HCT116 (cell line): ENCODE measurements at regions not wholly inside any gene's neighbourhood (a gene's known extent, or its start where the extent isn't known, plus 50 kb on each side); places are given as distances from the start of the nearest gene placed in this dataset.

Experiments used
- ATAC-seq: fragments of 200-7000 bp; cut with Tn5 transposase; 2 replicates; pipeline ENCODE4 v1.9.1; 2020; ENCODE audit warnings: mild to moderate bottlenecking, moderate library complexity
- BruUV-seq: library from RNA; stranded (reverse); fragments of 400-500 nt; replicated peaks from 2 replicates; lab custom pipeline; 2021; lab: Mats Ljungman, UMichigan
- CTCF ChIA-PET: fragments of 300-600 bp; sonication (Branson Sonifier 250); formaldehyde crosslinking; loops from one replicate; lab custom pipeline; 2021; ENCODE audit warnings: antibody characterized with exemption; lab: Charles Lee
- POLR2A ChIA-PET: fragments of 300-600, 350-600 bp; sonication (Branson Sonifier 250); formaldehyde crosslinking; loops from one replicate; lab custom pipeline; 2021; ENCODE audit warnings: antibody characterized with exemption; lab: Charles Lee
- RAD21 ChIA-PET, 2 experiments: fragments of 300-600 bp; sonication (Branson Sonifier 250); formaldehyde crosslinking; loops; one replicate each; lab custom pipeline; 2023; ENCODE audit warnings: low total read pairs in 2 of 2; ENCODE audit not compliant: uncharacterized antibody in 2 of 2, unreplicated experiment in 2 of 2, low non-redundant PET in 1 of 2; lab: Charles Lee
- DNase-seq: peaks from one replicate; pipeline ENCODE4 v3.0.0-alpha.2; 2010; ENCODE audit warnings: low read depth, low spot score
- H2AFZ ChIP-seq: fragments of 200-600 bp; shearing (Covaris generic), sonication (generic); 2 replicates; pipeline ENCODE4 v1.6.1; 2017; ENCODE audit warnings: low read depth, mixed run types, mixed read lengths, antibody characterized with exemption, low read length; ENCODE audit not compliant: poor library complexity, severe bottlenecking
- H3K27ac ChIP-seq: 2 replicates; pipeline ENCODE4 v1.5.1; 2012; ENCODE audit warnings: low read depth, low read length
- H3K27me3 ChIP-seq: fragments of 200-600 bp; sonication (generic); 2 replicates; pipeline ENCODE4 v1.6.1; 2016; ENCODE audit warnings: mixed run types, low read length, mixed read lengths; ENCODE audit not compliant: insufficient read depth
- H3K36me3 ChIP-seq, 2 experiments: fragments of 200-500 bp in 1 of 2; fragments of 200-600 bp in 1 of 2; sonication (Bioruptor generic) in 1 of 2; sonication (generic) in 1 of 2; 2 replicates each; pipeline versions ENCODE4 v1.5.1 to v1.6.1; 2014 to 2016; ENCODE audit warnings: low read length in 2 of 2, inconsistent platforms in 1 of 2, mixed read lengths in 1 of 2, mixed run types in 1 of 2; ENCODE audit not compliant: insufficient read depth in 2 of 2, control insufficient read depth in 1 of 2
- H3K4me1 ChIP-seq, 2 experiments: fragments of 200-600 bp in 1 of 2; sonication (generic) in 1 of 2; 2 replicates each; pipeline versions ENCODE4 v1.5.1 to v1.6.1; 2012 to 2017; ENCODE audit warnings: low read length in 2 of 2, inconsistent platforms in 1 of 2, mild to moderate bottlenecking in 1 of 2, mixed read lengths in 1 of 2, mixed run types in 1 of 2, moderate library complexity in 1 of 2; ENCODE audit not compliant: insufficient read depth in 2 of 2, control insufficient read depth in 1 of 2
- H3K4me2 ChIP-seq: fragments of 200-600 bp; sonication (generic); 2 replicates; pipeline ENCODE4 v1.6.1; 2017; ENCODE audit warnings: mixed run types, low read length, mixed read lengths
- H3K4me3 ChIP-seq, 2 experiments: fragments of 200-600 bp in 1 of 2; sonication (generic) in 1 of 2; replicated peaks in 1 of 2; 2 replicates each; pipeline ENCODE4 v1.5.1; 2011 to 2016; ENCODE audit warnings: low read length in 2 of 2, control low read depth in 1 of 2, low read depth in 1 of 2, mild to moderate bottlenecking in 1 of 2, mixed read lengths in 1 of 2, mixed run types in 1 of 2
- H3K79me2 ChIP-seq: fragments of 200-600 bp; sonication (generic); 2 replicates; pipeline ENCODE4 v1.6.1; 2017; ENCODE audit warnings: mild to moderate bottlenecking, mixed run types, low read length, moderate library complexity, mixed read lengths; ENCODE audit not compliant: insufficient read depth
- H3K9ac ChIP-seq: fragments of 200-600 bp; sonication (generic); 2 replicates; pipeline ENCODE4 v1.6.1; 2016; ENCODE audit warnings: low read length, mixed read lengths
- H3K9me2 ChIP-seq: fragments of 200-600 bp; sonication (generic), shearing (Covaris generic); 2 replicates; pipeline ENCODE4 v1.6.1; 2017; ENCODE audit warnings: mixed run types, mild to moderate bottlenecking, moderate library complexity; ENCODE audit not compliant: insufficient read depth
- H3K9me3 ChIP-seq, 2 experiments: fragments of 200-500 bp in 1 of 2; fragments of 200-600 bp in 1 of 2; sonication (Bioruptor generic) in 1 of 2; sonication (generic) in 1 of 2; 2 replicates each; pipeline ENCODE4 v1.6.1; 2014 to 2017; ENCODE audit warnings: low read length in 2 of 2, mixed read lengths in 2 of 2, inconsistent platforms in 1 of 2, low read depth in 1 of 2, mild to moderate bottlenecking in 1 of 2, mixed run types in 1 of 2, moderate library complexity in 1 of 2; ENCODE audit not compliant: control insufficient read depth in 1 of 2, insufficient read depth in 1 of 2
- H4K20me1 ChIP-seq: fragments of 200-600 bp; sonication (generic), shearing (Covaris generic); 2 replicates; pipeline ENCODE4 v1.6.1; 2017; ENCODE audit warnings: mixed run types, mild to moderate bottlenecking, moderate library complexity; ENCODE audit not compliant: insufficient read depth
- CBX3 ChIP-seq: IDR thresholded peaks from 2 replicates; pipeline ENCODE4 v1.6.1; 2012; ENCODE audit warnings: low read depth
- CEBPB ChIP-seq: IDR thresholded peaks from 2 replicates; pipeline ENCODE4 v1.6.1; 2012; ENCODE audit warnings: low read depth
- EGR1 ChIP-seq: IDR thresholded peaks from 2 replicates; pipeline ENCODE4 v1.6.1; 2012; ENCODE audit warnings: low read depth
- EZH2 ChIP-seq: fragments of 200-600 bp; sonication (generic); IDR thresholded peaks from 2 replicates; pipeline ENCODE4 v1.6.1; 2017; ENCODE audit warnings: antibody characterized with exemption, mixed run types
- EZH2phosphoT487 ChIP-seq: fragments of 200-600 bp; IDR thresholded peaks from 2 replicates; pipeline ENCODE4 v1.6.1; 2018; ENCODE audit warnings: antibody characterized with exemption, borderline replicate concordance
- FOSL1 ChIP-seq: IDR thresholded peaks from 2 replicates; pipeline ENCODE4 v1.6.1; 2012; ENCODE audit warnings: low read depth
- POLR2AphosphoS5 ChIP-seq: IDR thresholded peaks from 2 replicates; pipeline ENCODE4 v1.6.1; 2011; ENCODE audit warnings: mild to moderate bottlenecking, low read depth, low read length, moderate library complexity
- SRF ChIP-seq: IDR thresholded peaks from 2 replicates; pipeline ENCODE4 v1.6.1; 2012; ENCODE audit warnings: low read depth
- TCF7L2 ChIP-seq: IDR thresholded peaks from 2 replicates; pipeline ENCODE4 v1.7.0; 2011; ENCODE audit warnings: borderline replicate concordance, inconsistent platforms; ENCODE audit not compliant: insufficient read depth, insufficient read length; ENCODE audit errors: extremely low read depth
- YY1 ChIP-seq: IDR thresholded peaks from 2 replicates; pipeline ENCODE4 v1.6.1; 2011; ENCODE audit warnings: low read length, low read depth, moderate library complexity, mild to moderate bottlenecking; ENCODE audit not compliant: insufficient replicate concordance; ENCODE audit errors: extremely low read depth
- ZFX ChIP-seq: fragments of 450-650 bp; IDR thresholded peaks from 2 replicates; pipeline ENCODE4 v1.6.1; 2017
- ZNF274 ChIP-seq: fragments of 200-500 bp; sonication (Bioruptor generic); IDR thresholded peaks from 2 replicates; pipeline ENCODE4 v1.6.1; 2014; ENCODE audit warnings: mild to moderate bottlenecking, low read depth, low read length, inconsistent platforms
- intact Hi-C: fragments of 100-400 bp; cut with micrococcal nuclease; formaldehyde crosslinking; loops from 2 replicates; pipeline ENCODE4 v1.10.0; 2022
- TF ChIP-seq, protein P1 (sequence below): IDR thresholded peaks from 2 replicates; pipeline ENCODE4 v1.6.1; 2012
- TF ChIP-seq, protein P2 (sequence below): IDR thresholded peaks from 2 replicates; pipeline ENCODE4 v1.6.1; 2011; ENCODE audit warnings: mild to moderate bottlenecking, low read length, moderate library complexity; ENCODE audit not compliant: insufficient replicate concordance; ENCODE audit errors: extremely low read depth
- TF ChIP-seq, protein P3 (sequence below): IDR thresholded peaks from 2 replicates; pipeline ENCODE4 v1.6.1; 2012; ENCODE audit warnings: low read depth

DNA sequence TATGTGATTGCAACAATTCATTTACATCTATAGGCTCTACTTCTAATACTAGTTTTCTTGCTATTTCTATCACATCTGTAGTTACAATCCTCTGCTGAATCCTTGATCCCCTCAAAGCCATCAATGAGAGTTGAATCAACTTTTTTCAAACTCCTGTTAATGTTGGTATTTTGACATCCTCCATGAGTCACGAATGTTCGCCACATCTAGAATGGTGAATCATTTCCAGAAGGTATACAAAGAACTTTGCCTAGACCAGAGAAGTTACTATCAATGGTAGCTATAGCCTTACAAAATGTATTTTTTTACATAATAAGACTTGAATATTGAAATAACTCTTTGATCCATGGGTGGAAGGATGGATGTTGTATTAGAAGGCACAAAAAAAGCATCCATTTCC lies 110.0 kb downstream of the AMY1C start:
- Histone ChIP-seq H4K20me1 (no peaks in the 10 kb centered on the region), H3K9me2 (no peaks in the 10 kb centered on the region), H3K9ac (no peak overlapping the region), H3K79me2 (no peaks in the 10 kb centered on the region), H3K9me3 (peaks cover 0 to 22% of the 10 kb centered on the region in 2 experiments; a peak in 2 of 4 replicates), H3K4me1 (no peaks in the 10 kb centered on the region), H3K4me3 (no peak overlapping the region), H2AFZ (no peak overlapping the region), H3K27me3 (no peaks in the 10 kb centered on the region), H3K27ac (no peak overlapping the region), H3K36me3 (no peaks in the 10 kb centered on the region), H3K4me2 (no peak overlapping the region)
- no peak for DNase-seq
- ATAC-seq, result no peak
- TF ChIP-seq EGR1, result no peak
- TF ChIP-seq YY1, result no peak
- TF ChIP-seq CEBPB, result no peak
- no peak for TF ChIP-seq EZH2phosphoT487
- no peak for TF ChIP-seq SRF
- ChIA-PET RAD21 (no interaction called here), POLR2A (no interaction called here), CTCF (no interaction called here)
- BruUV-seq, result no TSS peak
- intact Hi-C loops, result no loop called here

DNA sequence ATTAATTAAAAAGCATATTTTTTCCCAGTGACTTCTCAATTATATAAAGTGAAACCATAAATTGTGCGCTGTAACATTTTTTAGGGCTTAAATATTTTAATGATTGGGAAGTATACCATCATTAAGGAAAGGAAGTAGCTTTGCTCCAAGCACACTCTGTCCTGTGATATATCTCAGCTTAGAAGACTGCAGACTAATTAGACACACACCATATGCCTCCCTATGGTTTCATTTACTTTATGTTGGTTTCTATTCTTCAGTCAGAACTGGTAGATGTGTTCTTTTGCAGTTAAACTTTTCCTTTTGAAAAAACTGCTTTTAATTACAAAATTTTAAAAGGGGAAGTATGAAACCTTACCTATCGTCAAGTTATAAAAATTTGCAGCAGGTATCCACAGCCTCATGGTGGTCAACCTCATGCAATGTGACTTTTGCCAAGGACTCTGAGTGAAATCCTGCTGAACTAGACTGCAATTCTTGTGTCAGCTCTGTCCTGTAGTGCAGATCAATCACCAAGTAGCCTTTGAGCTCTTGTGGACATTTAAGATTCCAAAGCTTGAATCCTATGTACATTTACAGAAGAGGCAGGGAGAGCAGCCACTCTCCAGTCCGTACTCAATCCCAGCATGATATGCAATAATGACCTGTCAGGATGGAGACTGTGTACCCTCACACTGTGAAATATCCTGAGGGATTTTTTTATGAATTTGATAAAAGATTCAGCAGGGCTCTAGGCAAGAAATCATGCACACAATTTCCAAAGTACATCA lies 149.1 kb downstream of the AMY1C start:
- TF ChIP-seq ZFX (no peak), EZH2 (no peak), POLR2AphosphoS5 (no peak), TCF7L2 (no peak), CBX3 (no peak), EZH2phosphoT487 (no peak), FOSL1 (no peak), EGR1 (no peak), ZNF274 (no peak)
- TF ChIP-seq, protein P1, sequence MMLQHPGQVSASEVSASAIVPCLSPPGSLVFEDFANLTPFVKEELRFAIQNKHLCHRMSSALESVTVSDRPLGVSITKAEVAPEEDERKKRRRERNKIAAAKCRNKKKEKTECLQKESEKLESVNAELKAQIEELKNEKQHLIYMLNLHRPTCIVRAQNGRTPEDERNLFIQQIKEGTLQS, result no peak
- TF ChIP-seq, protein P2, sequence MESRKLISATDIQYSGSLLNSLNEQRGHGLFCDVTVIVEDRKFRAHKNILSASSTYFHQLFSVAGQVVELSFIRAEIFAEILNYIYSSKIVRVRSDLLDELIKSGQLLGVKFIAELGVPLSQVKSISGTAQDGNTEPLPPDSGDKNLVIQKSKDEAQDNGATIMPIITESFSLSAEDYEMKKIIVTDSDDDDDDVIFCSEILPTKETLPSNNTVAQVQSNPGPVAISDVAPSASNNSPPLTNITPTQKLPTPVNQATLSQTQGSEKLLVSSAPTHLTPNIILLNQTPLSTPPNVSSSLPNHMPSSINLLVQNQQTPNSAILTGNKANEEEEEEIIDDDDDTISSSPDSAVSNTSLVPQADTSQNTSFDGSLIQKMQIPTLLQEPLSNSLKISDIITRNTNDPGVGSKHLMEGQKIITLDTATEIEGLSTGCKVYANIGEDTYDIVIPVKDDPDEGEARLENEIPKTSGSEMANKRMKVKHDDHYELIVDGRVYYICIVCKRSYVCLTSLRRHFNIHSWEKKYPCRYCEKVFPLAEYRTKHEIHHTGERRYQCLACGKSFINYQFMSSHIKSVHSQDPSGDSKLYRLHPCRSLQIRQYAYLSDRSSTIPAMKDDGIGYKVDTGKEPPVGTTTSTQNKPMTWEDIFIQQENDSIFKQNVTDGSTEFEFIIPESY, result no peak
- TF ChIP-seq, protein P3, sequence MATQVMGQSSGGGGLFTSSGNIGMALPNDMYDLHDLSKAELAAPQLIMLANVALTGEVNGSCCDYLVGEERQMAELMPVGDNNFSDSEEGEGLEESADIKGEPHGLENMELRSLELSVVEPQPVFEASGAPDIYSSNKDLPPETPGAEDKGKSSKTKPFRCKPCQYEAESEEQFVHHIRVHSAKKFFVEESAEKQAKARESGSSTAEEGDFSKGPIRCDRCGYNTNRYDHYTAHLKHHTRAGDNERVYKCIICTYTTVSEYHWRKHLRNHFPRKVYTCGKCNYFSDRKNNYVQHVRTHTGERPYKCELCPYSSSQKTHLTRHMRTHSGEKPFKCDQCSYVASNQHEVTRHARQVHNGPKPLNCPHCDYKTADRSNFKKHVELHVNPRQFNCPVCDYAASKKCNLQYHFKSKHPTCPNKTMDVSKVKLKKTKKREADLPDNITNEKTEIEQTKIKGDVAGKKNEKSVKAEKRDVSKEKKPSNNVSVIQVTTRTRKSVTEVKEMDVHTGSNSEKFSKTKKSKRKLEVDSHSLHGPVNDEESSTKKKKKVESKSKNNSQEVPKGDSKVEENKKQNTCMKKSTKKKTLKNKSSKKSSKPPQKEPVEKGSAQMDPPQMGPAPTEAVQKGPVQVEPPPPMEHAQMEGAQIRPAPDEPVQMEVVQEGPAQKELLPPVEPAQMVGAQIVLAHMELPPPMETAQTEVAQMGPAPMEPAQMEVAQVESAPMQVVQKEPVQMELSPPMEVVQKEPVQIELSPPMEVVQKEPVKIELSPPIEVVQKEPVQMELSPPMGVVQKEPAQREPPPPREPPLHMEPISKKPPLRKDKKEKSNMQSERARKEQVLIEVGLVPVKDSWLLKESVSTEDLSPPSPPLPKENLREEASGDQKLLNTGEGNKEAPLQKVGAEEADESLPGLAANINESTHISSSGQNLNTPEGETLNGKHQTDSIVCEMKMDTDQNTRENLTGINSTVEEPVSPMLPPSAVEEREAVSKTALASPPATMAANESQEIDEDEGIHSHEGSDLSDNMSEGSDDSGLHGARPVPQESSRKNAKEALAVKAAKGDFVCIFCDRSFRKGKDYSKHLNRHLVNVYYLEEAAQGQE, result no peak
- intact Hi-C loops, result no loop called here
- H3K36me3 ChIP-seq, result no peaks in the 10 kb centered on the region
- H3K27ac ChIP-seq, result no peak overlapping the region
- no peaks in the 10 kb centered on the region for H3K27me3 ChIP-seq
- H3K9ac ChIP-seq, result no peak overlapping the region
- H3K79me2 ChIP-seq, result no peaks in the 10 kb centered on the region
- H4K20me1 ChIP-seq, result no peaks in the 10 kb centered on the region
- H2AFZ ChIP-seq, result no peak overlapping the region
- POLR2A ChIA-PET, result no interaction called here
- H3K9me2 ChIP-seq, result no peaks in the 10 kb centered on the region
- RAD21 ChIA-PET, result no interaction called here
- CTCF ChIA-PET, result no interaction called here
- H3K4me1 ChIP-seq, result no peaks in the 10 kb centered on the region
- no TSS peak for BruUV-seq
- ATAC-seq (no peak), DNase-seq (no peak)
- H3K4me2 ChIP-seq, result no peak overlapping the region
- no peak overlapping the region for H3K4me3 ChIP-seq
- H3K9me3 ChIP-seq, result peaks cover 4 to 6% of the 10 kb centered on the region in 2 experiments; a peak in 2 of 4 replicates
